ENCODE measurements at regions not wholly inside any gene's neighbourhood (a gene's known extent, or its start where the extent isn't known, plus 50 kb on each side); places are given as distances from the start of the nearest gene placed in this dataset.

GRCh38 chr9:34869390-34869789, 88.7 kb upstream of the PHF24 start:
- no peak for ATAC-seq
- TF ChIP-seq GLIS3 (CRISPR knock-in tag; IDR thresholded peaks at IDR 0.05), result no peak
- no peak for TF ChIP-seq TOX (CRISPR knock-in tag; IDR thresholded peaks at IDR 0.05; ENCODE audit: borderline replicate concordance)
- no peak for TF ChIP-seq ARNTL (CRISPR knock-in tag; IDR thresholded peaks at IDR 0.05; ENCODE audit: borderline replicate concordance, low read depth)
- no peak for TF ChIP-seq ZNF565 (CRISPR knock-in tag; conservative IDR thresholded peaks at IDR 0.05; ENCODE audit: low read depth)
- no peak for TF ChIP-seq SNAI2 (CRISPR knock-in tag; IDR thresholded peaks at IDR 0.05)
- no peak for TF ChIP-seq PATZ1 (CRISPR knock-in tag; IDR thresholded peaks at IDR 0.05; ENCODE audit: borderline replicate concordance)
- TF ChIP-seq ESRRG (CRISPR knock-in tag; IDR thresholded peaks at IDR 0.05), result no peak
- TF ChIP-seq RARB (CRISPR knock-in tag; IDR thresholded peaks at IDR 0.05), result no peak
- TF ChIP-seq OSR1 (CRISPR knock-in tag; IDR thresholded peaks at IDR 0.05), result no peak
- no peak for TF ChIP-seq ZFP30 (CRISPR knock-in tag; IDR thresholded peaks at IDR 0.05)
- TF ChIP-seq CREB5 (CRISPR knock-in tag; IDR thresholded peaks at IDR 0.05; ENCODE audit: low read depth), result no peak
- no peak for TF ChIP-seq TSHZ2 (CRISPR knock-in tag; IDR thresholded peaks at IDR 0.05)

GRCh38 chr9:34866614-34867013, 91.5 kb upstream of the PHF24 start:
- TF ChIP-seq OSR1 (CRISPR knock-in tag; IDR thresholded peaks at IDR 0.05) (no peak), TOX (CRISPR knock-in tag; IDR thresholded peaks at IDR 0.05; ENCODE audit: borderline replicate concordance) (no peak), ZFP30 (CRISPR knock-in tag; IDR thresholded peaks at IDR 0.05) (no peak), ZNF8 (CRISPR knock-in tag; IDR thresholded peaks at IDR 0.05) (no peak), RARB (CRISPR knock-in tag; IDR thresholded peaks at IDR 0.05) (no peak), TCF4 (CRISPR knock-in tag; IDR thresholded peaks at IDR 0.05; ENCODE audit: borderline replicate concordance) (no peak), SNAI2 (CRISPR knock-in tag; IDR thresholded peaks at IDR 0.05) (no peak), TSHZ2 (CRISPR knock-in tag; IDR thresholded peaks at IDR 0.05) (no peak), ARNTL (CRISPR knock-in tag; IDR thresholded peaks at IDR 0.05; ENCODE audit: borderline replicate concordance, low read depth) (no peak), CSDC2 (CRISPR knock-in tag; IDR thresholded peaks at IDR 0.05) (no peak)
- ATAC-seq, result no peak

- no peak for ATAC-seq
- no peak for TF ChIP-seq ZC3H10 (CRISPR knock-in tag; IDR thresholded peaks at IDR 0.05)
- TF ChIP-seq ZNF565 (CRISPR knock-in tag; conservative IDR thresholded peaks at IDR 0.05; ENCODE audit: low read depth), result no peak
- TF ChIP-seq GLIS3 (CRISPR knock-in tag; IDR thresholded peaks at IDR 0.05), result no peak
- TF ChIP-seq TSHZ2 (CRISPR knock-in tag; IDR thresholded peaks at IDR 0.05), result no peak
- TF ChIP-seq PATZ1 (CRISPR knock-in tag; IDR thresholded peaks at IDR 0.05; ENCODE audit: borderline replicate concordance), result no peak
- TF ChIP-seq OSR1 (CRISPR knock-in tag; IDR thresholded peaks at IDR 0.05), result no peak
- no peak for TF ChIP-seq ZFP30 (CRISPR knock-in tag; IDR thresholded peaks at IDR 0.05)
- TF ChIP-seq ZNF70 (CRISPR knock-in tag; IDR thresholded peaks at IDR 0.05), result no peak
- no peak for TF ChIP-seq BACH2 (CRISPR knock-in tag; IDR thresholded peaks at IDR 0.05; ENCODE audit: borderline replicate concordance)
- no peak for TF ChIP-seq ZFP3 (CRISPR knock-in tag; IDR thresholded peaks at IDR 0.05)
- TF ChIP-seq CREB5 (CRISPR knock-in tag; IDR thresholded peaks at IDR 0.05; ENCODE audit: low read depth), result no peak
- no peak for TF ChIP-seq SNAI2 (CRISPR knock-in tag; IDR thresholded peaks at IDR 0.05)
Measured at GRCh38 chr9:34863426-34863825, 94.7 kb upstream of the PHF24 start.
